GM12875 (cell line): ENCODE measurements at regions not wholly inside any gene's neighbourhood (a gene's known extent, or its start where the extent isn't known, plus 50 kb on each side); places are given as distances from the start of the nearest gene placed in this dataset.
"Not testable (repeated sequence)": the region's sequence is repeated elsewhere in the genome, so short reads cannot be mapped to it uniquely, and the experiment has no call there.

Source experiments
- H3K4me3 ChIP-seq: one replicate; pipeline ENCODE4 v1.5.1; 2011; ENCODE audit warnings: low read depth, low read length, control low read depth
- TF ChIP-seq, protein P1 (sequence below): IDR thresholded peaks from 2 replicates; pipeline ENCODE4 v1.5.1; 2011; ENCODE audit warnings: low read depth, mild to moderate bottlenecking, control low read depth, inconsistent platforms, low read length, moderate library complexity, borderline replicate concordance; ENCODE audit not compliant: insufficient read depth

GRCh38 chr14:30385925-30386324 is 173.0 kb upstream of the G2E3 start:
- TF ChIP-seq, protein P1, sequence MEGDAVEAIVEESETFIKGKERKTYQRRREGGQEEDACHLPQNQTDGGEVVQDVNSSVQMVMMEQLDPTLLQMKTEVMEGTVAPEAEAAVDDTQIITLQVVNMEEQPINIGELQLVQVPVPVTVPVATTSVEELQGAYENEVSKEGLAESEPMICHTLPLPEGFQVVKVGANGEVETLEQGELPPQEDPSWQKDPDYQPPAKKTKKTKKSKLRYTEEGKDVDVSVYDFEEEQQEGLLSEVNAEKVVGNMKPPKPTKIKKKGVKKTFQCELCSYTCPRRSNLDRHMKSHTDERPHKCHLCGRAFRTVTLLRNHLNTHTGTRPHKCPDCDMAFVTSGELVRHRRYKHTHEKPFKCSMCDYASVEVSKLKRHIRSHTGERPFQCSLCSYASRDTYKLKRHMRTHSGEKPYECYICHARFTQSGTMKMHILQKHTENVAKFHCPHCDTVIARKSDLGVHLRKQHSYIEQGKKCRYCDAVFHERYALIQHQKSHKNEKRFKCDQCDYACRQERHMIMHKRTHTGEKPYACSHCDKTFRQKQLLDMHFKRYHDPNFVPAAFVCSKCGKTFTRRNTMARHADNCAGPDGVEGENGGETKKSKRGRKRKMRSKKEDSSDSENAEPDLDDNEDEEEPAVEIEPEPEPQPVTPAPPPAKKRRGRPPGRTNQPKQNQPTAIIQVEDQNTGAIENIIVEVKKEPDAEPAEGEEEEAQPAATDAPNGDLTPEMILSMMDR: no peak
- H3K4me3 ChIP-seq: no peak overlapping the region

DNA sequence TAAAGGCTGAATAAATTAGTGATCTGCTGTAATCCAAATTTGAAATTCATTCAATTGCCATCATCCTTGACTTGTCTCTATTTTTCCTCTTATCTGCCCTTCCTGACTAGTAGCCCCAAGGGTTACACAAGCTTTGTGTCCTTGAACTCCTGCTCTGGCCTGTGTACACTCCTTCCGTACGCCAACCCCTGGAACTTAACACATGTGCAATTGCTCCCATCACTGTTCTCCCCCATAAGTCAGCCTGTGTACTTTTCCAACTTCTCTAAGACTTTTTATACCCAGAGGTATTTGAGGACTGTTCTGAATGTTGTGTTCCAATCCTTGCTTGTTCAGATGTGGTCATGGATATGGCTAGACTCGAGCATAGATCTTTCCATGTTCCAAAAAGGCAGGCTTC is 171.1 kb upstream of the G2E3 start:
- no peak overlapping the region for H3K4me3 ChIP-seq
- TF ChIP-seq, protein P1: no peak

DNA sequence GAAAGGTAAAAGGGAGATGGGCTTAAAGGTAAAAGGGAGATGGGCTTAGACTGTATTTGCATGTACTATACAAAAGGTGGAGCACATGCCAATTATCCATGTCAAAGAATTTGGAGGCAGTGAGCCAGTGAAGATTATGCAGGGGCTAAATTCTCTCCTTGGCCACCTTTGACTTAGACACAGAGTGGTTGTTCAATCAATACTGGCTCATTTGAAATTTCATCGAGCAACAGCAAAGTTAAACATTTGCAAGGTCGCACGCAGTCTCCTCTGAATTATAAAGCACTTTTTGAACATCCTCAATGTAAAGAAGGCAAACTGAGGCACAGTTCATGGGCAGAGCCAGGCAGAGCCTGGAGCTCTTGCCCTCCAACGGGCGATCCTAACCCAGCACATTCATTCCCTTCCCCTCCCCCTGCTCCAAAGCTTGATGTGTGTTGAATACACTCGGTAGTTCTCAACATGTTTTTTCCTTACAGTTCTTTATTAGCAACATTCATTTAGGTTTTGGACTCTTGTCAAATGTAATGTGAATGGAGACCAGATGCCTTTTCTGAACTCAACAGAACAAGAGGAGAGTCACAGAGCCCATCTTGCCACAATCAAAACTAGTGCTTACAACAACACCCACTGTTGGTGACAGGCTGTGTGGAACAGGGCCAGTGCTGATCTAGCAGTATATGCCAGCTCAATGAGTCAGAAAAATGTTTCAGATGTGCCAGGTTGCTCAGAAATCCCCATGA is 169.7 kb upstream of the G2E3 start:
- no peak overlapping the region for H3K4me3 ChIP-seq
- TF ChIP-seq, protein P1: no peak

GRCh38 chr14:30389877-30390385 is 169.0 kb upstream of the G2E3 start:
- no peak overlapping the region for H3K4me3 ChIP-seq
- TF ChIP-seq, protein P1: no peak

DNA sequence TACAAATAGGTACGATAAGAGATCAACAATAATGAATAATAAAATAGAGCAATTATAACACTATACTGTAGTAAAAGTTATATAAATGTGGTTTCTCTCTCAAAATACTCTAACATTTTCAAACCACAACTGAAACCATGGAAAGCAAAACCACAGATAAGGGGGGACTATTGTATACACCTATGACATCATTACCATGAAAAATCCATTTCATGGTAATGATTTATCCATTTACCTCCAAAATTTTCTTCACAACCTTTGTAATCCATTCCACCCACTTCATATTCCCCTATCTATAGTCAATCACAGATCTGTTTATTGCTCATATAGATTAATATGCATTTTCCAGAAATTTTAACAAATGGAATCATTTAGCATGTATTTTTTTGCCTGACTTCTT is 163.9 kb upstream of the G2E3 start:
- TF ChIP-seq, protein P1: no peak
- H3K4me3 ChIP-seq: no peak overlapping the region

DNA sequence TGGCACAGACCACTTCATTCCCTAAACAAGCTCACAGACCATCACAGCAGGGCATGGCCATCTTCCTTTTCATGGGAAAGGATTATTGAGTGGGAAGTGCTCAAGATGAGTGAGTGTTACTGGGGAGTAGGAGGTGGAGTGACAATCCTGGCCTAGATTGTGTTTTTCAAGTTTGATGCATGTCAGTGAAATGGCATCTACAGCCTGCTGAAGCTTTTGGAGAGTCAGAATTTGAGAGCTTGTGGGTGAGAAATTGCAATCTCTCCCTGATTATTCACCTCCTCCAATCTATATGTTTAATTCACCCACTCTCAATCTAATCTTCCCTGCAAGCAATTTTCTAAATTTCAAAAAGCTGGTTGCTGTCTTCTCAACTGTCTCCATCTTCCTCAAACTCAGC is 156.1 kb upstream of the G2E3 start:
- no peak overlapping the region for H3K4me3 ChIP-seq
- TF ChIP-seq, protein P1: no peak

- no peak overlapping the region for H3K4me3 ChIP-seq
- TF ChIP-seq, protein P1: no peak
Measured at GRCh38 chr14:30403791-30404190, 155.2 kb upstream of the G2E3 start.

DNA sequence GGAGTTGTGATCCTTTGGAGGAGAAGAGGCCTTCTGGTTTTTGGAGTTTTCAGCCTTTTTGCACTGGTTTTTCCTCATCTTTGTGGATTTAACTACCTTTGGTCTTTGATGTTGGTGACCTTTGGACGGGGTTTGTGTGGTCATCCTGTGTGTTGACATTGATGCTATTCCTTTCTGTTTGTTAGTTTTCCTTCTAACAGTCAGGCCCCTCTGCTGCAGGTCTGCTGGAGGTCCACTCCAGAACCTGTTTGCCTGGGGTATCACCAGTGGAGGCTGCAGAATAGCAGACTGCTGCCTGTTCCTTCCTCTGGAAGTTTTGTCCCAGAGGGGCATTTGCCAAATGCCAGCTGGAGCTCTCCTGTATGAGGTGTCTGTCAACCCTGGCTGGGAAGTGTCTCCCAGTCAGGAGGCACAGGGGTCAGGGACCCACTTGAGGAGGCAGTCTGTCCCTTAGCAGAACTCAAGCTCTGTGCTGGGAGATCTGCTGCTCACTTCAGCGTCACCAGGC is 149.4 kb upstream of the G2E3 start:
- H3K4me3 ChIP-seq: not testable (repeated sequence)
